GM18909 (cell line): ENCODE measurements at regions not wholly inside any gene's neighbourhood (a gene's known extent, or its start where the extent isn't known, plus 50 kb on each side); places are given as distances from the start of the nearest gene placed in this dataset.
A peak's percentile ranks its signal among the peaks of the same experiment; 100 is the strongest.

Experiments
- ATAC-seq: cut with Tn5 transposase; IDR thresholded peaks from one replicate; pipeline ENCODE4 v1.9.1; 2021; ENCODE audit warnings: mild to moderate bottlenecking; ENCODE audit not compliant: unreplicated experiment, poor library complexity

- no peak for ATAC-seq
Observed at GRCh38 chr2:106572541-106573450, 85.6 kb downstream of the CD8B2 start.

DNA sequence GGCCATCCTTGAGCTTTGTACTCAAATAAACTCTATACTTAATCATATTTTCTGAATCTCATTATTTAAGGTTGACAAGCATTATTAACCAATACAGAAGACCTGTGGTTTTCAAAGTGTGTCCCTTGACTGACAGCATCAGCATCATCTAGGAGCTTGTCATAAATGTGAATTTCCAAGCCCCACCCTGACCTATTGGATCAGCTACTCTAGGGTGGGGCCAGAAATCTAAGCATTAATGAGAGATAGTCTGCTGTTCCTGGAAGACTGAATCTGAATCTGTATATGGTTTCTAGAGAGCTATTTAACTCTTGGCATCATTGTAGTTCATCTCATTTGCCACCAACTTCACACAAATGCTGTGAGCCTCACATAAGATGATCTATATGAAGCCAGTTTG lies 86.6 kb downstream of the CD8B2 start:
- ATAC-seq = no peak

DNA sequence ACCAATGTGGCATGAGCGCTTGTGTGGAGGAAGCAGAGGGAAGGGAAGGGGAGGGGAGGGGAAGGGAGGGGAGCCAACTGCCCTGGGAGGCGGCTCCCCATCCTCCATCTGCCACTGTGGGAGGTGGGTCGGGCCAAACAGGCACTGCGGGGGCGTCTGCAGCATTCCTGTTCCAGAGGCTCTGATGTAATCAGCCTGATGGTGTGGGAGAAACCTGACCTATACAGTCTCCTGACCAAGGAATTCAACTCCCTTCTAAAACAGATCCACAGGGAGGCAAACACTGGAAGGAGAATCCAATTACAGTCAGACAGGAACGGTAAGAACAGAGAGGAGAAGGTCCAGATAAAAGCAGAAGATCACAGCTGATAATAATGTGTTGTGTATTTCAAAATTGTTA lies 88.8 kb downstream of the CD8B2 start:
- ATAC-seq = no peak

DNA sequence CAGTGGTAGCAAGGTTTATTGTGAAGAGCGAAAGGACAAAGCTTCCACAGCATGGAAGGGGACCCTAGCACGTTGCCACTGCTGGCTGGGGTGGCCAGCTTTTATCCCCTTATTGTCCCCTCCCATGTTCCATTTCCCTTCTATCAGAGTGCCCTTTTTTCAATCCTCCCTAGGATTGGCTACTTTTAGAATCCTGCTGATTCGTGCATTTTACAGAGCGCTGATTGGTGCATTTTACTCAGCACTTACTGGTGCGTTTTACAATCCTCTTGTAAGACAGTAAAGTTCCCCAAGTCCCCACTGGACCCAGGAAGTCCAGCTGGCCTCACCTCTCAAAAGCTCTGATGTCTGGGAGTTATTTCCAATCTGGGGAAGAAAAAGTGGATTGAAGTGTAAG lies 90.1 kb downstream of the CD8B2 start:
- no peak for ATAC-seq

DNA sequence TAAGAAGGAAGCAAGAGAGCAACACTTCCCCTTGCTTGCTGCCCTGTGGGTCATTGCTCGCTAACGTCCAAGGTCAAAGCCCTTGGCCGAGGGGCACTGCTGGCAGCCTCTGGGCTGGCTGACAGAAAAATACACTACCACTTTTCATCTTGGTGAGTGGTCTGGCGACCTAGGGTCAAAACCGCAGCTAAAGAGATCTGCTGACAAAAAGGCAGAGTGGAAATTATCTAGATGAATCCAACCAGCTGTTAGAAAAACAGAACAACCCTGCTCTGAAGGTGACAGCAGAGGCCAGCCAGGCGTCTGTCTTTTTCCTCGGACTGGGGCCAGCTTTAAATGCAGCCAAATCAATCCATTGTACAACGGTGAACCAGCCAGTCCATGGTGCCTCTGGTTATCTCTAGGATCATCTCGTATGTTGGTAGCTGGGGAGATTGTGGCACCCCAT lies 92.6 kb downstream of the CD8B2 start:
- no peak for ATAC-seq

GRCh38 chr2:106580241-106580640 lies 93.1 kb downstream of the CD8B2 start:
- ATAC-seq = no peak

DNA sequence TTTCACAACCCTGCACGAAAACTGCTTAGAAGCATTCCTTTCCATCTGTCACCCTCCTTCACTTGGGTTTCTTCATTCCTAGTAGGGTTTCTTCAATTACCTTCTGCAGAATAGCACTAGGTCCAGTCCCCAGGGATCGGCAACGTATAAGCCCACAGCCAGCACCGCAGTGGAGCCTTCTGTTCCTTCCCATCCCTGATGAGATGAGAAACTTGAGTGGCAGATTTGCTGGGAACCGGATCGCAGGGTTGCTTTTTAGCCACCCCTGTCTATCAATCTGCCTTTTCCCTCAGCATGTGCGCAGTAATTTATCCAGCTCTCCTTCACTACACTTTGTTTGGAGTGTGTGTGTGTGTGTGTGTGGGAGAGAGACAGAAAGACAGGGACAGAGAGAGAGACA lies 94.2 kb downstream of the CD8B2 start:
- no peak for ATAC-seq

DNA sequence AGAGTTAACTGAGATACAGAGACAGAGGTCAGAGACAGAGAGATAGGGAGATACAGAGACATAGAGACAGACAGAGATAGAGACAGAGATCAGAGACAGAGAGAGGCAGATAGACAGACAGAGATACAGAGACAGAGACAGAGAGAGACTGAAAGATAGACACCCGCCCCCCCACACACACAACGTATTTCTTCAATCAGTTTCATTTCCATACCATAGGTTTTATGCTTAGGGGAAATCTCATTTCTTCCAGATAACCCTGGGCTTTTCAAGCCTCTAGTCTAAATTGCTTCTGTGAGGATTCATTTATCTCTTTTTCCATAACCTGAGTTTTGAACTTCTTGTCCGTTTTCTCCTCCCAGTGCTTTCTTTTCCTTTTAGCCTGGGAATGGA lies 94.6 kb downstream of the CD8B2 start:
- peak; percentile 28 for ATAC-seq

GRCh38 chr2:106582148-106583143 lies 95.3 kb downstream of the CD8B2 start:
- peak; percentile 81 for ATAC-seq

GRCh38 chr2:106584304-106584954 lies 97.3 kb downstream of the CD8B2 start:
- no peak for ATAC-seq

- no peak for ATAC-seq
Observed at GRCh38 chr2:106596844-106597243, 109.7 kb downstream of the CD8B2 start.

DNA sequence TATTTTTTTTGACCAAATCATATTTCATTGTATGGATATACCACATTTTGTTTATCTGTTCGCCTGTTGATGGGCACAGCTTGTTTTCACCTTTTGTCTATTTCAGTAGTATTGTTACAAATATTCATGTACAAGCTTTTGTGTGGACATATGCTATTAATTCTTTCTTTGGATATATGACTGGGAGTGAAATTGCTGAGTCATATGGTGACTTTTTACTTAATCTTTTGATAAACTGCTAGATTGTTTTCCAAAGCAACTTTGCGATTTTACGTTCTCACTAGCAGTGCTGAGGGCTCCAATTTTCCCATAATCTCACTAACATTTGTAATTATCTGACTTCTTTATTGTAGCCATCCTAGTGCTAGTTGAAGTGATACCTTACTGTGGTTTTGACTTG lies 112.4 kb downstream of the CD8B2 start:
- no peak for ATAC-seq

DNA sequence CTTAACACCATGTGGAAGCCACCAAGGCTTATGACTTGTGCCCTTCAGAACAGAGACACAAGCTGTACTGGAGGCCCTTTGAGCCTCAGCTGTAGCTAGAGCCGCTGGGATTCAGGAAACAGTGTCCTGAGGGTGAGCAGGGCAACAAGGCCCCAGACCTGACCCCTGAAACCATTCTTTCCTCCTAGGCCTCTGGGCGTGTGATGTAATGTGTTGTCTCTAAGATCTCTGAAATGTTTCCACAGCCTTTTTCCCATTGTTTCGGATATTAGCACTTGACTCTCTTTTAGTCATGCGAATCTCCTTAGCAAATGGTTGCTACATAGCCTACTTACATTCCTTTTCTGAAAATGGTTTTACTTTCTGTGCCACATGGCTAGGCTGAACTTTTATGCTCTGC lies 114.9 kb downstream of the CD8B2 start:
- ATAC-seq = no peak

DNA sequence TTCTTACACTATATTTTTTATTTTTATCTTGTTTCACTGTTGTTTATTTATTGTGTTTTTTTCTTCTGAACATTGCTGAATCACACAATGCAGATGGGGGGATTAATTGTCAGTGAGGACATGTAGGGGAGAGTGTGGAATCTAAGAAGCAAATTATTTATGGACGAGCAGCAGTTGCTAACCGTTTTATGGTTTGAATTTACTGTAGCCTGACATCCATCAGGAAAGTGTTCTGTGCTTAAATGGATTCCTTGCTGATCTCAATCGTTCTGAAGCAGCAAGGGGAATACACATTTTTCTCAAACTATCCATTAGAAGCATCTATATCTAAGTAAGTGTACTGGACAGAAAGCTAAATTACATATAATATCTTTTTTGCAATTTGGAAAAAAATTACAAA lies 119.5 kb downstream of the CD8B2 start:
- ATAC-seq = no peak

- no peak for ATAC-seq
Observed at GRCh38 chr2:106607371-106607770, 120.2 kb downstream of the CD8B2 start.

GRCh38 chr2:106609780-106610179 lies 122.6 kb downstream of the CD8B2 start:
- no peak for ATAC-seq

GRCh38 chr2:106614511-106615291 lies 127.5 kb downstream of the CD8B2 start:
- ATAC-seq = no peak

GRCh38 chr2:106618614-106619013 lies 131.4 kb downstream of the CD8B2 start:
- no peak for ATAC-seq

DNA sequence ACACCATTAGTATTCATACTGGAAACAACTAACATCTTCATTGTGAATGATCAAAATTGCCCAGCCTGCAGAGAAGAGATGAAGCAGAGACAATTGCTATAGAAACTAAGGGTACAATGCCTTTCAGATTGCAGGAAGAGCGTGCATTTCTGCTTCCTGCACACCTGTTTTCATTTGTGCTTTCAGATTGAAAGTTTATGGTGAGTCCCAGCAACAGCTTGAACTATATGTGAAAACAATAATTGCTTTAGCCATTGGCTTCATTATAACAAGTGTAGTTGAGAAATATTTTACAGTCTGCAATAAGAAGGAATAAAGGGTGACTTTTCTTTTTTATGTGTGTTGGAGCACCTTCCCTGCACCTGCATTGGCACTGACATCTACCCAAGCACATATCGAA lies 136.3 kb downstream of the CD8B2 start:
- no peak for ATAC-seq
